HG03378 (cell line): ENCODE measurements at regions not wholly inside any gene's neighbourhood (a gene's known extent, or its start where the extent isn't known, plus 50 kb on each side); places are given as distances from the start of the nearest gene placed in this dataset.
"Not testable (repeated sequence)": the region's sequence is repeated elsewhere in the genome, so short reads cannot be mapped to it uniquely, and the experiment has no call there.

Source experiments
- ATAC-seq: cut with Tn5 transposase; IDR thresholded peaks from one replicate; pipeline ENCODE4 v1.9.1; 2021; ENCODE audit warnings: mild to moderate bottlenecking, moderate library complexity; ENCODE audit not compliant: unreplicated experiment

- no peak for ATAC-seq
Observed at GRCh38 chr3:159340877-159341500, 539.1 kb downstream of the MFSD1 start.

- no peak for ATAC-seq
Observed at GRCh38 chr3:159346271-159346903, 544.5 kb downstream of the MFSD1 start.

GRCh38 chr3:159348431-159348830 lies 546.6 kb downstream of the MFSD1 start:
- no peak for ATAC-seq

GRCh38 chr3:159356606-159357005 lies 554.8 kb downstream of the MFSD1 start:
- peak; percentile 54 for ATAC-seq

- ATAC-seq, result no peak
Observed at GRCh38 chr3:159364511-159364910, 562.7 kb downstream of the MFSD1 start.

GRCh38 chr3:159366476-159366875 lies 564.6 kb downstream of the MFSD1 start:
- no peak for ATAC-seq

GRCh38 chr3:159371961-159372360 lies 570.1 kb downstream of the MFSD1 start:
- ATAC-seq, result no peak

GRCh38 chr3:159378396-159379194 lies 576.7 kb downstream of the MFSD1 start:
- no peak for ATAC-seq

GRCh38 chr3:159380891-159381290 lies 579.0 kb downstream of the MFSD1 start:
- ATAC-seq, result no peak

- ATAC-seq, result no peak
Observed at GRCh38 chr3:159390656-159391212, 588.9 kb downstream of the MFSD1 start.

GRCh38 chr3:159397683-159398082 lies 591.0 kb upstream of the IL12A start:
- not testable (repeated sequence) for ATAC-seq

GRCh38 chr3:159401069-159401468 lies 587.6 kb upstream of the IL12A start:
- no peak for ATAC-seq

- not testable (repeated sequence) for ATAC-seq
Observed at GRCh38 chr3:159409711-159410110, 578.9 kb upstream of the IL12A start.

GRCh38 chr3:159413319-159413718 lies 575.3 kb upstream of the IL12A start:
- ATAC-seq, result no peak

- ATAC-seq, result no peak
Observed at GRCh38 chr3:159416856-159417255, 571.8 kb upstream of the IL12A start.

GRCh38 chr3:159417761-159418160 lies 570.9 kb upstream of the IL12A start:
- no peak for ATAC-seq

GRCh38 chr3:159418571-159419526 lies 569.8 kb upstream of the IL12A start:
- no peak for ATAC-seq

- no peak for ATAC-seq
Observed at GRCh38 chr3:159429702-159430101, 558.9 kb upstream of the IL12A start.

GRCh38 chr3:159432682-159433340 lies 555.8 kb upstream of the IL12A start:
- no peak for ATAC-seq

- no peak for ATAC-seq
Observed at GRCh38 chr3:159439346-159439745, 549.3 kb upstream of the IL12A start.
